ENCODE measurements at regions not wholly inside any gene's neighbourhood (a gene's known extent, or its start where the extent isn't known, plus 50 kb on each side); places are given as distances from the start of the nearest gene placed in this dataset.
A peak's percentile ranks its signal among the peaks of the same experiment; 100 is the strongest.

- no peak overlapping the region for H3K4me3 ChIP-seq (ENCODE audit: low read depth, low read length)
Observed at GRCh38 chr6:44042261-44042988, 84.8 kb downstream of the MRPL14 start.

GRCh38 chr6:44041461-44042260 lies 85.6 kb downstream of the MRPL14 start:
- DNase-seq (ENCODE audit: low read depth) = peak; percentile 78

More at GRCh38 chr6:44042261-44042988, 84.8 kb downstream of the MRPL14 start:
- TF ChIP-seq MYC (IDR thresholded peaks at IDR 0.05; ENCODE audit: low read depth, low read length) (no peak), MAX (IDR thresholded peaks at IDR 0.05; ENCODE audit: low read depth, low read length) (no peak), POLR2A (IDR thresholded peaks at IDR 0.05; ENCODE audit: extremely low read depth, insufficient read length) (no peak)
- TF ChIP-seq, protein P1, sequence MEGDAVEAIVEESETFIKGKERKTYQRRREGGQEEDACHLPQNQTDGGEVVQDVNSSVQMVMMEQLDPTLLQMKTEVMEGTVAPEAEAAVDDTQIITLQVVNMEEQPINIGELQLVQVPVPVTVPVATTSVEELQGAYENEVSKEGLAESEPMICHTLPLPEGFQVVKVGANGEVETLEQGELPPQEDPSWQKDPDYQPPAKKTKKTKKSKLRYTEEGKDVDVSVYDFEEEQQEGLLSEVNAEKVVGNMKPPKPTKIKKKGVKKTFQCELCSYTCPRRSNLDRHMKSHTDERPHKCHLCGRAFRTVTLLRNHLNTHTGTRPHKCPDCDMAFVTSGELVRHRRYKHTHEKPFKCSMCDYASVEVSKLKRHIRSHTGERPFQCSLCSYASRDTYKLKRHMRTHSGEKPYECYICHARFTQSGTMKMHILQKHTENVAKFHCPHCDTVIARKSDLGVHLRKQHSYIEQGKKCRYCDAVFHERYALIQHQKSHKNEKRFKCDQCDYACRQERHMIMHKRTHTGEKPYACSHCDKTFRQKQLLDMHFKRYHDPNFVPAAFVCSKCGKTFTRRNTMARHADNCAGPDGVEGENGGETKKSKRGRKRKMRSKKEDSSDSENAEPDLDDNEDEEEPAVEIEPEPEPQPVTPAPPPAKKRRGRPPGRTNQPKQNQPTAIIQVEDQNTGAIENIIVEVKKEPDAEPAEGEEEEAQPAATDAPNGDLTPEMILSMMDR (IDR thresholded peaks at IDR 0.05; ENCODE audit: low read depth, low read length) = no peak
- no peak for DNase-seq (ENCODE audit: low read depth)

DNA sequence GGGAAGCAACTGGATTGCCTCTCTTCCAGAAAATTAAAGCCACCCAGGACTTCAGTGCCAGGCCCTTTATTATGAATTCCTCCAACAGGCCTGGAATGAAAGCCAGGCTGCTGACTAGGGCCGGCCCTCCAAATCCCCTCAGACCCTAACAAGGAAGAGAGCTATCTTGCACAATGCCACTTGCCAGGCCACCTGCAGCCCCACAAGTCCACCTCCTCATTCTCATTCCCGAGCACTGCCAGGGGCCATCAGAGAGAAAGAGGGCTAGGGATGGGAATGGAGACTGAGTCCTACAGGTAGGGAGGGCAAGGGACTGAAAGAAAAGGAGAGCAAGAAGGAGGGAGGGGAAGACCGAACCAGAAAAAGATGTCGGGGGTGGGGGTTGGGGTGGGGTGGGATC lies 86.5 kb downstream of the MRPL14 start:
- TF ChIP-seq MAX (IDR thresholded peaks at IDR 0.05; ENCODE audit: low read depth, low read length) = no peak
- no peak for TF ChIP-seq POLR2A (IDR thresholded peaks at IDR 0.05; ENCODE audit: extremely low read depth, insufficient read length)
- TF ChIP-seq, protein P1 (IDR thresholded peaks at IDR 0.05; ENCODE audit: low read depth, low read length) = no peak
- TF ChIP-seq MYC (IDR thresholded peaks at IDR 0.05; ENCODE audit: low read depth, low read length) = no peak
- no peak for DNase-seq (ENCODE audit: low read depth)
- H3K4me3 ChIP-seq (ENCODE audit: low read depth, low read length) = no peak overlapping the region

More at GRCh38 chr6:44041461-44042260, 85.6 kb downstream of the MRPL14 start:
- TF ChIP-seq MYC (IDR thresholded peaks at IDR 0.05; ENCODE audit: low read depth, low read length) (0 out of 2 replicates have a peak, but pooled peaks have one; percentile 5), MAX (IDR thresholded peaks at IDR 0.05; ENCODE audit: low read depth, low read length) (peak; percentile 75), POLR2A (IDR thresholded peaks at IDR 0.05; ENCODE audit: extremely low read depth, insufficient read length) (no peak)
- TF ChIP-seq, protein P1 (IDR thresholded peaks at IDR 0.05; ENCODE audit: low read depth, low read length) = no peak
- no peak overlapping the region for H3K4me3 ChIP-seq (ENCODE audit: low read depth, low read length)

DNA sequence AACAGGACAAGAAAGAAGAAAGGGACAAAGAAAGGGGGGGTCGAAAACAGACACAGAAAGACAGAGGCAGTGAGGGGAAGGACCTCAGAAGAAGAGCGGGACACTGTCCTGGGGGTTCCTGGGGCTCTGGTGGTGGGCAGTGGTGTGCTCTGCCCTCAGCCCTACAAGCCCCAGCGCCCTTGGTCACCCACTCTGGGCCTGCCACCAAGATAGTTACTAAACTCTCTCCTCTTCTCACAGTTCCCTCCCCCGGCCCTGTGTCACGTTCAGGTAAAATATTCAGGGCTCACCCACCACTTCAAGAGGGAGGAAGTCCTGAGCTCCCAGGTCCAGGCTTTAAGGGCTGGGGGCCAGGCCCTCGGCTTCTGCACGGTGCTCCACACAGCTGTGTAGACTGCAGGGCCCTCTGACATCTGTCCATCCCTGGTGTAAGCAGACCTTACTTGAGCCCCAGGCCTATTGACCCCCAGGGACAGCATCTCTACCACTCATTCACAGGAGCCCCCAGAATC lies 87.4 kb downstream of the MRPL14 start:
- TF ChIP-seq MAX (IDR thresholded peaks at IDR 0.05; ENCODE audit: low read depth, low read length) (no peak), POLR2A (IDR thresholded peaks at IDR 0.05; ENCODE audit: extremely low read depth, insufficient read length) (no peak)
- no peak for DNase-seq (ENCODE audit: low read depth)
- no peak overlapping the region for H3K4me3 ChIP-seq (ENCODE audit: low read depth, low read length)

GRCh38 chr6:44039191-44039719 lies 88.0 kb downstream of the MRPL14 start:
- DNase-seq (ENCODE audit: low read depth) = no peak
- no peak overlapping the region for H3K4me3 ChIP-seq (ENCODE audit: low read depth, low read length)
- TF ChIP-seq, protein P1 (IDR thresholded peaks at IDR 0.05; ENCODE audit: low read depth, low read length) = no peak
- TF ChIP-seq POLR2A (IDR thresholded peaks at IDR 0.05; ENCODE audit: extremely low read depth, insufficient read length) (no peak), MAX (IDR thresholded peaks at IDR 0.05; ENCODE audit: low read depth, low read length) (no peak), MYC (IDR thresholded peaks at IDR 0.05; ENCODE audit: low read depth, low read length) (no peak)

Data from NB4 (cell line).